NCI-H748 (cell line): ENCODE measurements at regions not wholly inside any gene's neighbourhood (a gene's known extent, or its start where the extent isn't known, plus 50 kb on each side); places are given as distances from the start of the nearest gene placed in this dataset.

Experiments used
- DNase-seq: peaks from one replicate; lab custom pipeline; 2025; ENCODE audit not compliant: unreplicated experiment; lab: John Stamatoyannopoulos, UW

DNA sequence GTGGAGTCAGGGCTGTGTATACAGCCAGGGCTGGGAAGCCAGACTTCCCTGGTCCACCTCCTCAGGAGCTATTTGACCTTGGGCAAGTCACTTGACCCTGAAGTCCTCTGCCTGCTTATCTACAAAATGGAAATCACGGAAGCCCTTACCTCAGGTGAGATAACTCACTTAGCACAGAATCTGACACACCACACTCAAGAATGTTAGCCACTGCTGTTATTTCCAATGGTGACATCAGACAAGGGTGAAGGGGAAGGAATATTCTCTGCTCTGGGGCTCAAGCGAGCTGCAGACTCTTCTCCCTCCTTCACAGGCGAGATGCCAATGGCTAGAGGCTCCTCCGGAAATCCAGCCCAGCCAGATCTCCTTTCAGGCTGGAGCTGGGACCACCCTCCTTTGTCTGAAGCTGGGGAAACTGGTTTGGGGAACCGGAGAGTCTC is 189.6 kb downstream of the HAUS1 start:
- DNase-seq, result no peak

DNA sequence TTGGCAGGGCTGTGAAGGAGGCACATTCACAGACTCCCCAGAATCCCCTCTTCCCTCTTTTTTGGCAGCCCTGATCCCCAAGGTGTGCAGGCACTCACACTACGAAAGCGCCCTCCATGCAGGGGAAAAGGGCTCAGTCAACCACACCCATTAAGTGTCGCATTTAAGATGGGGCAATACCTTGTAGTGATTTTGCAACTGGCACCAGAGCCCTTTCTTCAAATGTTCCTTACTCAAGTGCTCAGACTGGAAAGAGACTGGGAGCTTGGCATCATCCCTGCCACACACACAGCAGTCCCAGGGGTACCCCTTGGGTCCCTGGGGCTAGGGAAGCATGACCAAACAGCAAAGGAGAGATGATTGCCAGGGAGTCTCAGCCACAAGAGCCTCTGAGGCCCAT is 190.1 kb downstream of the HAUS1 start:
- DNase-seq, result no peak

GRCh38 chr18:46294751-46295150 is 190.6 kb downstream of the HAUS1 start:
- no peak for DNase-seq

GRCh38 chr18:46295416-46295815 is 191.2 kb downstream of the HAUS1 start:
- no peak for DNase-seq

- no peak for DNase-seq
Measured at GRCh38 chr18:46296656-46297055, 192.5 kb downstream of the HAUS1 start.

DNA sequence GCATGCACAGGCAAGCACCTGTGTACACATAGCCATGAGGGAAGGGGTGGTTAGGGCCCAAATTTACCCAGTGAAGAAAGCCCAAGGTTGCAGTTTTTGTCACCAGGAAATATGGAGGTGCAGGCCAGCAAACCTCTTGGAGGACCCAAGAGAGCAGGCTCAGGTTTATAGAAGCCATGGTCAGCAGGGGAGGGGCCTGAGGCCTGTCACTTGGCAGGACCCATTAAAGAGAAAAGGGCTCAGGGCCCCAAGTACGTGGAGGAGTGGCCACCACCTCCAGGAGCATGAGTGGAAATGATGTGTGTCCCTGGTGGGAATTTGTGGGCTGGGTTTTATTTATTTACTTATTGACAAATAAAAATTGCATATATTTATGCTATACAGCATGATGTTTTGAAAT is 192.9 kb downstream of the HAUS1 start:
- no peak for DNase-seq

DNA sequence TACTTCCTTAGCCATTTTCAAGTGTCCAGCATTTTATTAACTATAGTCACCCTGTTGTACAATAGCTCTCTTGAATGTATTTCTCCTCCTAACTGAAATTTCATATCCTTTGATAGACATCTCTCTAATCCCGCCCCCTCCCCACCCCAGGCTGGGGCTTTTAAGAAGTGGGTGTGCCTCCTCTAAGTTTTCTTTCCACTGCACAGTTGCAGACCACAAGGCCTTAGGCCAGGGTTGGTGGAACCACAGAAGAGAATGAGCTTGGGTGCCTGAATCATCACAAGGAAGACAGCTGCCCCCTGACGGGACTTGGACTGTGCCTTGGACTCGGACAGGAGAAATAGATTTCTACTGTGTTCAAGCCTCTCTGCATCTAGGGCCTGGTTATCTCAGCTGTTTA is 193.4 kb downstream of the HAUS1 start:
- DNase-seq, result no peak

DNA sequence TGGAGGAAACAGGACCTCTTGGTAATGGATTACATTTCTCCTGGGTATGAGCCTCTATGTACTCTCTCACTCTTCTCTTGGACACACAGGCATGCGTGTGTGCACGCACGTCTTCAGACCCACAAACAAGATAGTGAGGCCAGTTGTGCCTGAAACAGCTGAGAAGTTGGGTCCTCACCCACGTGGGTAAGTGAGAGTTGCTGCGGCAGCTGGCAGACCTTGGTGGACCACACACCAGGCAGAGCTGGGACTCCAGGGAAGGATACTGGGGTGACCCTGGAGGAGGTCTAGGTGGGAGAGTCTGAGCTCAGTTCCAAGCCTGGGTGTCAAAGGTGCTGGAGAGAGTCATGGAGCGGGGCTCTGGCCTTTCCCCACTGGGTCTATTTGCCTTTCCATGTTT is 194.3 kb downstream of the HAUS1 start:
- DNase-seq, result no peak

DNA sequence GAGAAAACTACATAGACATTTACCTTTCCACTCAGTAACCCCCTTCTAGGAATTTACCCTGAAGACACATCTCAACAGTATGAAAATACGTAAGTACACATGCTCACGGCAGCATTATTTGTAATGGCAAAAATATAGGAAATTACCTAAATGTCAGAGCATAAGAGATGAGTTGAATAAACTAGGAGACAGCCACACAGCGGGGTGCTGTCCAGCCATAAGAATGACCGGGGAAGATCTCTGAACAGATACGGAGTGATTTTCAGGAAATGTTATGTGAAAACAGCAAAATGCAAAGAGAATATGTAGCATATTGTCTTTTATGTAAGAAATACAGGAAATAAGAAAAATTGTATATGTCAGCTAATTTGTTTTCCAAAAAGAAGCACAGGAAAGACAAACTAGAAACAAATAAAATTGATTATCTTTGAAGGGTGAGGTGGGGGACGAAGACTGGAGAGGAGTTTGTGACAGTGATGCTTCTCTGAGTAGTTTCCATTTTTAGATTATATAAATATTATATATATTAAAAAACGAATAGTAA is 195.4 kb downstream of the HAUS1 start:
- no peak for DNase-seq

DNA sequence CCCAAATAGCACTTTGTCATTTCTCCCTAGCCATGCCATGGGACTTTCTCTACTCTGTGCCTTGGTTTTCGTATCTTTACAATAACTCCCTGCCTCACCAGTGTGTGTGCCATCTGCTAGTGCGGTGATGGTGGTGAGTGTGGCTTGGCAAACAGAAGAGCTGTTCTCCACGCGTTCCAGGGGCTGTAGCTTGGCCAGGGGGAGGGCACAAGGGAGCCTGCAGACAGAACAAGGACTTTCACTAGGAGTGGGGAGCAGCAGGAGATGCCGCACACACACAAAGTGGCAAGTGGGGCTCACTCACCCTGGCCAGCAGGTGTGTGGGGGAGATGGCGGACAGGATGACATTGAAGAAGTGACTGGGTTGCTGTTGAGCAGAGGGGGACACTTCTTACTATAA is 196.9 kb downstream of the HAUS1 start:
- DNase-seq, result no peak

DNA sequence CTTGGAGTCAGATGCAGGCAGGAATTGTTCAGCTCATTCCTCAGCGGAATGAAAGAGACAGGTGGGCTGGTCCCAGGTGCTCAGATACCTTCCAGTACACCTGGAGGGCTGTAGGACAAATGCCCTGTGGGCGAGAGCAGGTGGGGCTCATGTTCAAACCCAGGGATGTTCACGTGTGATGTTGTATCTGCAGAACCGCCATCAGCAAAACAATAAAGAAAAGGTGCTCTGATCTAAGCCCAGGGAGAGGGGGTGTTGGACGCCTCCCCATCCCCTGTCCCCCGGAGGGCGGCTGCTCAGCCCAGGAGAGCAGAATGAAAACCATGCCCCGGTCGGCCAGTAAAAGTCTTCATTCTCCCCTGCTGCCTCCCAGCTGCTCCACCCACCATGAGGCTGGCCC is 197.4 kb downstream of the HAUS1 start:
- DNase-seq, result no peak

- peak; percentile 51 for DNase-seq
Measured at GRCh38 chr18:46302528-46303485, 198.6 kb downstream of the HAUS1 start.

- no peak for DNase-seq
Measured at GRCh38 chr18:46310258-46310657, 206.1 kb downstream of the HAUS1 start.

- DNase-seq, result no peak
Measured at GRCh38 chr18:46310675-46311345, 206.6 kb downstream of the HAUS1 start.

DNA sequence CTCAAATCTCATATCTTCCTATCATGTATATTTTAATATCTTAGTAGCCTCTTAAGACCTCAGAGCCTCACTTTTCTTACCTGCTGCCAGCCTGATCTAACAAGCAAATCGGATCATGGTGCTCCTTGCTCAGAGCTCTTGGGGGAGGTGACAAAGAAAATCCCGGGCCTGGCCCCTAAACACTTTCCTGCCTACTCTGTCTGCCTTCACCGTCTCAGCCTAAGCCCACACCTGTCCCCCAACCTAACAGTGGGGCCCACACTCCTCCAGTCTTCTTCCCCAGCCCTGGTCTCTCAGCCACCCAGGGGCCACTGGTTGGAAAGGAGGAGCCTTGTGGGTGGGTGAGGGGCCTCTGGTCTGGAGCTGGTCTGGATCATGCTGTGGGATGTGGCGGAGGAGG is 207.3 kb downstream of the HAUS1 start:
- no peak for DNase-seq

DNA sequence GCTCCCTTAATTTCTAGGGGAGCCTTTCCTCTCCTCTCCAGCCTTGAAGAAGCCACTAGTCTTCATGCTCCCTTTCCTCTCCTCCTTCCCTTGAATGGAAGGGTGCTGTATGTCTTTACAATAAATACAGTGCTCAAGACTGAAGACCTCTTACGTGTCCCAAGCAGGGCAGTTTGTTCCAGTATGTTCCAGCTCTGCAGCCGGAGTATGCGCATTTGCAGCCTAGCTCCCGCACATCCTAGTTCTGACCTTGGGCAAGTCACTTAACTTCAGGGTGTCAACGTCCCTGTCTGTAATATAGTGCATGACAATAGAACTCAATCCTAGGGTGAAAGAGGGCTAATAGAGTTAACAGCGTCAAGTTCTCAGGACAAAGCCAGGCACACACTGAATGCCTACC is 208.0 kb downstream of the HAUS1 start:
- no peak for DNase-seq

DNA sequence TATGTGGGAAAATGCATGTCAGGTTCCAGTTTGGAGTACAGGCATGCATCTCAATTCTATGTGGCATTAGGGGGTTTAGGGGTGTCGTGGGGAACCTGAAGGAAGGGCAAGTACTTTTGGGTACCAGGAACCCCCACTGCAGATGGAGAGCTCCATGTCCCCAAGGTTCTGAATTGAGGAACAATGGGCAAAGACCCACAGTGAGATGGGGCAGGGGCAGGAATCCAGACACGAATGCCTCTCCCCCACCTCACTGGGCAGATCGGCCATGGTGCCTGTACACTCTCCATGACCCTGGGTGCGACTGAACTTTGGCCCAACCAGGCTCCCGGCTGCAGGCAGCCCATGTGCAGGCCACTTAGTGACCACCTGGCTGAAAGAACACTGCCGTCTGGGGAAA is 209.3 kb downstream of the HAUS1 start:
- no peak for DNase-seq

DNA sequence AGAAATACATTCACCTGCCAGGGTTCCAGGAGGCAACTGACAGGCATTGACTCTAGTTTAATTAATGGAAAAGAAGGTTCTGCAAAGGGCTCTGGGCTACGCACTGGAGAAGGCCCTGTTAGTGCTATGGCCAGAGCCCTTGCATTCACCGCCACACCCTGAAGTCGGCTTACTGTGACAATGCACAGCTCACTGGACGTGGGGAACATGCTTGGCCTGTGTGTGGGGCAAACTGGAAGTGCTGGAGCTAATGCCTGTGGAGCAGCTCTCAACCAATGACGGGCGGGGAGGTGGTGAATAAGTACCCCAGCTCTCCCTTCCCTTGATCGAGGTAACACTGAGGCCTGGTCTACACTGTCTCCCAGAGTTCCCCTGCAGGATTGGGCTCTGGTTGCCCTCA is 209.8 kb downstream of the HAUS1 start:
- no peak for DNase-seq

GRCh38 chr18:46315161-46315560 is 211.0 kb downstream of the HAUS1 start:
- no peak for DNase-seq

- DNase-seq, result no peak
Measured at GRCh38 chr18:46318356-46318755, 214.2 kb downstream of the HAUS1 start.

DNA sequence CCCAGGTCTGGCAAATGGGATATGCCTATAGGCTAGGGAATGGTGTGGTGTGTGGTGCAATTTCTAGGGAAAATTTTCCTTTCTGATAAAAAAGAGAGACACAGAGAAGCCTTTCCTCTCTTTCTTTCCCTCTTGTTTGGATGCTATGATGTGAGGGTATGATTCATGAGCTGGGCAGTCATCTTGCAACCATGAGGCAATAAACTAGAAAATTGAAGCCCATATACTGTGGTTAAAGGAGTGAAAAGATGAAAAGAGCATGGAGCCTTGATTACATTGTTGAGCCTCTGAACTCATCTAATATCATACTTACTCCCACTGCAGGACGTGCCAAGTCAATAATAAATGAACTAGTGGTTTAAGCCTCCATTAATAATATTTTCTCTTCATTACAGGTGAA is 215.6 kb downstream of the HAUS1 start:
- no peak for DNase-seq

GRCh38 chr18:46320297-46320696 is 216.1 kb downstream of the HAUS1 start:
- no peak for DNase-seq
